PC-3 (cell line): ENCODE measurements at regions not wholly inside any gene's neighbourhood (a gene's known extent, or its start where the extent isn't known, plus 50 kb on each side); places are given as distances from the start of the nearest gene placed in this dataset.

Source experiments
- ATAC-seq: fragments of 200-7000 bp; cut with Tn5 transposase; 2 replicates; pipeline ENCODE4 v1.9.1; 2020; ENCODE audit warnings: mild to moderate bottlenecking, moderate library complexity
- BruUV-seq: library from RNA; stranded (reverse); fragments of 400-500 nt; replicated peaks from 2 replicates; lab custom pipeline; 2021; lab: Mats Ljungman, UMichigan
- CTCF ChIA-PET: fragments of 300-600 bp; sonication (Branson Sonifier 250); formaldehyde crosslinking; loops from one replicate; lab custom pipeline; 2022; ENCODE audit warnings: antibody characterized with exemption; lab: Charles Lee
- POLR2A ChIA-PET: fragments of 300-600 bp; sonication (Branson Sonifier 250); formaldehyde crosslinking; loops from one replicate; lab custom pipeline; 2022; ENCODE audit warnings: antibody characterized with exemption; ENCODE audit not compliant: unreplicated experiment; lab: Charles Lee
- DNase-seq: peaks from one replicate; pipeline ENCODE4 v3.0.0-alpha.2; 2015
- H2AFZ ChIP-seq: fragments of 300-600 bp; sonication (generic); 2 replicates; pipeline ENCODE4 v1.6.0; 2016; ENCODE audit warnings: antibody characterized with exemption, low read length
- H3F3A ChIP-seq: fragments of 300-600 bp; sonication (generic); one replicate; pipeline ENCODE4 v1.6.0; 2017; ENCODE audit warnings: antibody characterized with exemption, low read length, control low read depth, mild to moderate bottlenecking; ENCODE audit not compliant: unreplicated experiment
- H3K27ac ChIP-seq: fragments of 300-600 bp; sonication (generic); 2 replicates; pipeline ENCODE4 v1.5.1; 2016; ENCODE audit warnings: mild to moderate bottlenecking, low read length
- H3K27me3 ChIP-seq: fragments of 300-600 bp; sonication (generic); 2 replicates; pipeline ENCODE4 v1.6.1; 2016; ENCODE audit warnings: low read length, mixed read lengths
- H3K36me3 ChIP-seq: fragments of 300-600 bp; sonication (generic); 2 replicates; pipeline ENCODE4 v1.6.1; 2016; ENCODE audit warnings: low read depth, mixed run types, low read length, mixed read lengths
- H3K4me1 ChIP-seq: fragments of 300-600 bp; sonication (generic); 2 replicates; pipeline ENCODE4 v1.5.1; 2016; ENCODE audit warnings: low read length; ENCODE audit not compliant: insufficient read depth
- H3K4me2 ChIP-seq: fragments of 300-600 bp; sonication (generic); 2 replicates; pipeline ENCODE4 v1.6.0; 2016; ENCODE audit warnings: low read length
- H3K4me3 ChIP-seq: fragments of 300-600 bp; sonication (generic); 2 replicates; pipeline ENCODE4 v1.5.1; 2016; ENCODE audit warnings: mild to moderate bottlenecking, low read length, mixed read lengths
- H3K79me2 ChIP-seq: fragments of 300-600 bp; sonication (generic); 2 replicates; pipeline ENCODE4 v1.6.1; 2017; ENCODE audit warnings: low read length, mixed read lengths
- H3K9ac ChIP-seq: fragments of 300-600 bp; sonication (generic); 2 replicates; pipeline ENCODE4 v1.6.0; 2016; ENCODE audit warnings: mild to moderate bottlenecking, low read length
- H3K9me2 ChIP-seq: fragments of 300-600 bp; sonication (generic); replicated peaks from 2 replicates; pipeline ENCODE4 v1.6.1; 2016; ENCODE audit warnings: mixed run types, low read length, mixed read lengths
- H3K9me3 ChIP-seq: fragments of 300-600 bp; sonication (generic); 2 replicates; pipeline ENCODE4 v1.6.1; 2016; ENCODE audit warnings: low read length, mixed read lengths
- H4K20me1 ChIP-seq: fragments of 300-600 bp; sonication (generic); 2 replicates; pipeline ENCODE4 v1.6.1; 2016; ENCODE audit warnings: low read length, mixed read lengths
- EZH2 ChIP-seq: fragments of 300-600 bp; sonication (generic); IDR thresholded peaks from one replicate; pipeline ENCODE4 v1.6.1; 2017; ENCODE audit warnings: antibody characterized with exemption, mild to moderate bottlenecking, low read length; ENCODE audit not compliant: unreplicated experiment
- EZH2phosphoT487 ChIP-seq: fragments of 300-600 bp; sonication (generic); IDR thresholded peaks from 2 replicates; pipeline ENCODE4 v1.6.1; 2018; ENCODE audit warnings: mild to moderate bottlenecking, antibody characterized with exemption, low read length, borderline replicate concordance
- intact Hi-C: fragments of 100-400 bp; cut with micrococcal nuclease; formaldehyde crosslinking; loops from 2 replicates; pipeline ENCODE4 v1.9.0; 2023
- TF ChIP-seq, protein P1 (sequence below): fragments of 300-600 bp; sonication (generic); conservative IDR thresholded peaks from 2 replicates; pipeline ENCODE4 v1.5.1; 2017; ENCODE audit warnings: antibody characterized with exemption, low read depth, mild to moderate bottlenecking, low read length

DNA sequence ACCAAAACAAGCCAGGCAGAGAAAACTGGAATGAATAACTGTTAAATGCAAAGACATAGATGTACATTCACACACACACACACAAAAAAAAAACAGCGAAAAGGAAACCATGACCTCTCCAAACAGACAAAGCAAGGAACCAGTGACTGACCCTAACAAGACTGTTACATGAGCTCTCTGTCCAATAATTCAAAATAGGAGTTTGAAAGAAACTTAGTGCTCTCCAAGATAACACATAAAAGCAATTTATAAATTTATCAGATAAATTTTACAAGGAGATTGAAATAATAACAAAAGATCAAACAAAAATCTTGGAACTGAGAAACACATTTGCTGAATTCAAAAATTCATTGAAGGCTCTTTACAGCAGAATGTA, 423.5 kb upstream of the RGMB start:
- Histone ChIP-seq H3K27ac (no peak overlapping the region), H3K36me3 (peaks cover 9% of the 10 kb centered on the region), H3K9ac (no peak overlapping the region), H3K4me1 (peaks cover 5% of the 10 kb centered on the region; the same call in 1 of the 2 replicates), H2AFZ (no peak overlapping the region), H3K9me3 (peaks cover 16% of the 10 kb centered on the region), H4K20me1 (no peaks in the 10 kb centered on the region), H3F3A (peaks cover 3% of the 10 kb centered on the region), H3K4me3 (no peak overlapping the region), H3K27me3 (no peaks in the 10 kb centered on the region), H3K79me2 (no peaks in the 10 kb centered on the region), H3K4me2 (no peak overlapping the region), H3K9me2 (no peaks in the 10 kb centered on the region)
- intact Hi-C loops: loop anchor here (1.0 to 10.0 kb wide), 7 partner anchors 135 to 1598 kb away; no protein-coding TSS in a partner anchor
- ChIA-PET CTCF (interaction anchor here (0.6 kb wide), 1 partner anchor 54 kb away, joined by 3 read pairs; no protein-coding TSS in a partner anchor), POLR2A (no interaction called here)
- DNase-seq: no peak
- BruUV-seq: no TSS peak
- no peak for ATAC-seq
- TF ChIP-seq, protein P1, sequence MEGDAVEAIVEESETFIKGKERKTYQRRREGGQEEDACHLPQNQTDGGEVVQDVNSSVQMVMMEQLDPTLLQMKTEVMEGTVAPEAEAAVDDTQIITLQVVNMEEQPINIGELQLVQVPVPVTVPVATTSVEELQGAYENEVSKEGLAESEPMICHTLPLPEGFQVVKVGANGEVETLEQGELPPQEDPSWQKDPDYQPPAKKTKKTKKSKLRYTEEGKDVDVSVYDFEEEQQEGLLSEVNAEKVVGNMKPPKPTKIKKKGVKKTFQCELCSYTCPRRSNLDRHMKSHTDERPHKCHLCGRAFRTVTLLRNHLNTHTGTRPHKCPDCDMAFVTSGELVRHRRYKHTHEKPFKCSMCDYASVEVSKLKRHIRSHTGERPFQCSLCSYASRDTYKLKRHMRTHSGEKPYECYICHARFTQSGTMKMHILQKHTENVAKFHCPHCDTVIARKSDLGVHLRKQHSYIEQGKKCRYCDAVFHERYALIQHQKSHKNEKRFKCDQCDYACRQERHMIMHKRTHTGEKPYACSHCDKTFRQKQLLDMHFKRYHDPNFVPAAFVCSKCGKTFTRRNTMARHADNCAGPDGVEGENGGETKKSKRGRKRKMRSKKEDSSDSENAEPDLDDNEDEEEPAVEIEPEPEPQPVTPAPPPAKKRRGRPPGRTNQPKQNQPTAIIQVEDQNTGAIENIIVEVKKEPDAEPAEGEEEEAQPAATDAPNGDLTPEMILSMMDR: peak; percentile 6; the same call in 1 of the 2 replicates
- TF ChIP-seq EZH2phosphoT487: no peak
- no peak for TF ChIP-seq EZH2

DNA sequence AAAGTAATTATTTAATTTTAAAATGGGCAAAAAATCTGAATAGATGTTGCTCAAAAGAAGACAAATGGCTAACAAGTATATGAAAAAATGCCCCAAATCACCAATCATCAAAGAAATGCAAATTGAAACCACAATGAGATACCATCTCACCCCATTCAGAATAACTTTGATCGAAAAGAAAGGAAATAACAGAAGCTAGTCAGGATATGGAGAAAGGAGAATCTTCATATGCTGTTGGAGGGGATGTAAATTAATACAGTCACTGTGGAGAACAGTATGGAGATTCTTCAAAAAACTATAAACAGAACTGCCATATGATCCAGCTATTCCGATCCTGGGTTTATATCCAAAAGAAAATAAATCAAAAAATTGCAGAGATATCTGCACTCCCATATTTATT, 418.5 kb upstream of the RGMB start:
- DNase-seq (no peak), ATAC-seq (no peak)
- H3K4me2 ChIP-seq: no peak overlapping the region
- ChIA-PET POLR2A (no interaction called here), CTCF (no interaction called here)
- no TSS peak for BruUV-seq
- H3K27ac ChIP-seq: no peak overlapping the region
- no peaks in the 10 kb centered on the region for H4K20me1 ChIP-seq
- intact Hi-C loops: no loop called here
- no peak overlapping the region for H3K9ac ChIP-seq
- TF ChIP-seq, protein P1: no peak
- TF ChIP-seq EZH2phosphoT487 (no peak), EZH2 (no peak)
- no peaks in the 10 kb centered on the region for H3F3A ChIP-seq
- H3K4me3 ChIP-seq: no peak overlapping the region
- H3K79me2 ChIP-seq: no peaks in the 10 kb centered on the region
- peaks cover 9% of the 10 kb centered on the region for H3K36me3 ChIP-seq
- H3K4me1 ChIP-seq: no peaks in the 10 kb centered on the region
- no peak overlapping the region for H2AFZ ChIP-seq
- H3K27me3 ChIP-seq: no peaks in the 10 kb centered on the region
- no peaks in the 10 kb centered on the region for H3K9me2 ChIP-seq
- H3K9me3 ChIP-seq: peaks cover 15% of the 10 kb centered on the region

DNA sequence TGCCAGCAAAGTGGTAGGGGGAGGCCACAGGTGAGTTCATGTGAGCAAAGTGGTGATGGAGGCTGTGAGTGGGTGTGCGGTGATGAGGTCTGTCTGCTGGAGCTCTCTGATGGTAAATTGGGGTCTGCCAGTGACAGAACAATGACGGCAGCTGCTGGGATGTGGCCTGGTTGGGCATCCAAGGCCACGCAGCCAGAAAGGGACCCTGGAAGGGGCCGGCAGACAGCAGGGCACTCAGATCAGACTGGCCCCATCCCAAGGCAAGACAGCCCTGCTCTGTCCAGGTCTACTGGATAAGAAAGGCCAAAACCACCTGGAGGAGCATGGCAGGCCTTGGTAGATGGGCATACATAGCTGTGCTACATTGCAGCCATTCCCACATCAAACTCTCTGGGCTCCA, 412.9 kb upstream of the RGMB start:
- CTCF ChIA-PET: no interaction called here
- DNase-seq: no peak
- H3K9me2 ChIP-seq: no peaks in the 10 kb centered on the region
- H3F3A ChIP-seq: no peaks in the 10 kb centered on the region
- H3K27ac ChIP-seq: no peak overlapping the region
- no peaks in the 10 kb centered on the region for H4K20me1 ChIP-seq
- TF ChIP-seq EZH2 (no peak), EZH2phosphoT487 (no peak)
- TF ChIP-seq, protein P1: no peak
- H3K27me3 ChIP-seq: no peaks in the 10 kb centered on the region
- H3K4me3 ChIP-seq: no peak overlapping the region
- no peak overlapping the region for H2AFZ ChIP-seq
- no peaks in the 10 kb centered on the region for H3K36me3 ChIP-seq
- H3K9me3 ChIP-seq: no peaks in the 10 kb centered on the region
- no peak overlapping the region for H3K4me2 ChIP-seq
- no peaks in the 10 kb centered on the region for H3K4me1 ChIP-seq
- H3K79me2 ChIP-seq: no peaks in the 10 kb centered on the region
- BruUV-seq: no TSS peak
- intact Hi-C loops: no loop called here
- no peak for ATAC-seq
- no peak overlapping the region for H3K9ac ChIP-seq
- POLR2A ChIA-PET: no interaction called here
